Stimulated activated CD8-positive, alpha-beta memory T cell treated with anti-CD3 and anti-CD28 coated beads, Interleukin-12 subunit alpha, Interleukin-12 subunit beta, amount 100 ng/mL, for 1 hour (primary cell): ENCODE measurements at regions not wholly inside any gene's neighbourhood (a gene's known extent, or its start where the extent isn't known, plus 50 kb on each side); places are given as distances from the start of the nearest gene placed in this dataset.
"Not testable (repeated sequence)": the region's sequence is repeated elsewhere in the genome, so short reads cannot be mapped to it uniquely, and the experiment has no call there.

Experiments
- DNase-seq: peaks from one replicate; pipeline ENCODE4 v3.0.0-alpha.2; 2020; ENCODE audit warnings: low read depth

- DNase-seq, result no peak
Measured at GRCh38 chr3:16769525-16769924, 115.2 kb upstream of the PLCL2 start.

GRCh38 chr3:16770021-16770420 lies 114.7 kb upstream of the PLCL2 start:
- no peak for DNase-seq

GRCh38 chr3:16770792-16771191 lies 114.0 kb upstream of the PLCL2 start:
- no peak for DNase-seq

GRCh38 chr3:16773594-16773993 lies 111.2 kb upstream of the PLCL2 start:
- not testable (repeated sequence) for DNase-seq

GRCh38 chr3:16774536-16774935 lies 110.2 kb upstream of the PLCL2 start:
- not testable (repeated sequence) for DNase-seq

GRCh38 chr3:16784973-16785372 lies 99.8 kb upstream of the PLCL2 start:
- DNase-seq, result no peak

GRCh38 chr3:16785465-16785864 lies 99.3 kb upstream of the PLCL2 start:
- no peak for DNase-seq

- DNase-seq, result no peak
Measured at GRCh38 chr3:16788440-16789056, 96.2 kb upstream of the PLCL2 start.

GRCh38 chr3:16789344-16790120 lies 95.2 kb upstream of the PLCL2 start:
- DNase-seq, result peak; percentile 14

- no peak for DNase-seq
Measured at GRCh38 chr3:16790432-16791400, 94.0 kb upstream of the PLCL2 start.

- no peak for DNase-seq
Measured at GRCh38 chr3:16793321-16793720, 91.4 kb upstream of the PLCL2 start.

- DNase-seq, result no peak
Measured at GRCh38 chr3:16794257-16794656, 90.5 kb upstream of the PLCL2 start.

GRCh38 chr3:16795581-16795980 lies 89.2 kb upstream of the PLCL2 start:
- no peak for DNase-seq

- no peak for DNase-seq
Measured at GRCh38 chr3:16797831-16798230, 86.9 kb upstream of the PLCL2 start.

GRCh38 chr3:16798738-16799137 lies 86.0 kb upstream of the PLCL2 start:
- no peak for DNase-seq

GRCh38 chr3:16800361-16800760 lies 84.4 kb upstream of the PLCL2 start:
- DNase-seq, result no peak

- no peak for DNase-seq
Measured at GRCh38 chr3:16801223-16801622, 83.5 kb upstream of the PLCL2 start.

- DNase-seq, result no peak
Measured at GRCh38 chr3:16801698-16802097, 83.1 kb upstream of the PLCL2 start.

- DNase-seq, result no peak
Measured at GRCh38 chr3:16802389-16802788, 82.4 kb upstream of the PLCL2 start.

- DNase-seq, result no peak
Measured at GRCh38 chr3:16803019-16803418, 81.7 kb upstream of the PLCL2 start.

- no peak for DNase-seq
Measured at GRCh38 chr3:16807391-16807790, 77.4 kb upstream of the PLCL2 start.

GRCh38 chr3:16808393-16809107 lies 76.2 kb upstream of the PLCL2 start:
- no peak for DNase-seq
